Astrocyte (in vitro differentiated cells and primary cell): ENCODE measurements at regions not wholly inside any gene's neighbourhood (a gene's known extent, or its start where the extent isn't known, plus 50 kb on each side); places are given as distances from the start of the nearest gene placed in this dataset.
"Not testable (repeated sequence)": the region's sequence is repeated elsewhere in the genome, so short reads cannot be mapped to it uniquely, and the experiment has no call there.

Source experiments
- DNase-seq: peaks from one replicate; pipeline ENCODE4 v3.0.0-alpha.2; 2010; ENCODE audit warnings: low read depth
- FAIRE-seq: peaks from 2 replicates; lab custom pipeline; 2011; peaks lifted over from hg19 to GRCh38; lab: Jason Lieb, UNC
- H2AFZ ChIP-seq: 2 replicates; pipeline ENCODE4 v1.6.0; 2012; ENCODE audit warnings: low read depth, low read length, inconsistent platforms
- H3K27ac ChIP-seq: 2 replicates; pipeline ENCODE4 v1.5.1; 2011; ENCODE audit warnings: low read depth, low read length, inconsistent platforms
- H3K27me3 ChIP-seq: 2 replicates; pipeline ENCODE4 v1.6.0; 2011; ENCODE audit warnings: low read length, inconsistent platforms; ENCODE audit not compliant: insufficient read depth
- H3K36me3 ChIP-seq: 2 replicates; pipeline ENCODE4 v1.5.1; 2011; ENCODE audit warnings: low read length, inconsistent platforms; ENCODE audit not compliant: insufficient read depth
- H3K4me1 ChIP-seq: 2 replicates; pipeline ENCODE4 v1.5.1; 2011; ENCODE audit warnings: low read length, inconsistent platforms; ENCODE audit not compliant: insufficient read depth
- H3K4me2 ChIP-seq: 2 replicates; pipeline ENCODE4 v1.6.0; 2012; ENCODE audit warnings: low read length, inconsistent platforms
- H3K4me3 ChIP-seq: 2 replicates; pipeline ENCODE4 v1.5.1; 2011; ENCODE audit warnings: low read depth, mild to moderate bottlenecking, low read length, inconsistent platforms; ENCODE audit not compliant: insufficient read depth
- H3K79me2 ChIP-seq: 2 replicates; pipeline ENCODE4 v1.6.0; 2012; ENCODE audit warnings: mild to moderate bottlenecking, low read length, inconsistent platforms; ENCODE audit not compliant: insufficient read depth
- H3K9ac ChIP-seq: 2 replicates; pipeline ENCODE4 v1.6.0; 2012; ENCODE audit warnings: mild to moderate bottlenecking, low read length, inconsistent platforms
- H3K9me3 ChIP-seq: 2 replicates; pipeline ENCODE4 v1.5.1; 2012; ENCODE audit warnings: low read depth, mild to moderate bottlenecking, low read length, inconsistent platforms; ENCODE audit not compliant: insufficient read depth
- H4K20me1 ChIP-seq: 2 replicates; pipeline ENCODE4 v1.6.0; 2012; ENCODE audit warnings: low read length, inconsistent platforms; ENCODE audit not compliant: insufficient read depth
- H3K27ac Mint-ChIP-seq: one replicate; pipeline ENCODE4 v1.8.0; 2021; ENCODE audit warnings: mild to moderate bottlenecking, mixed read lengths; ENCODE audit not compliant: unreplicated experiment
- H3K27me3 Mint-ChIP-seq: one replicate; pipeline ENCODE4 v1.8.0; 2021; ENCODE audit warnings: low read depth, mixed read lengths; ENCODE audit not compliant: unreplicated experiment
- H3K36me3 Mint-ChIP-seq: one replicate; pipeline ENCODE4 v1.8.0; 2021; ENCODE audit warnings: low read depth, mixed read lengths; ENCODE audit not compliant: unreplicated experiment
- H3K4me1 Mint-ChIP-seq: one replicate; pipeline ENCODE4 v1.8.0; 2021; ENCODE audit warnings: low read depth, mixed read lengths; ENCODE audit not compliant: unreplicated experiment
- H3K4me3 Mint-ChIP-seq: one replicate; pipeline ENCODE4 v1.8.0; 2021; ENCODE audit warnings: mild to moderate bottlenecking, moderate library complexity, mixed read lengths; ENCODE audit not compliant: unreplicated experiment
- H3K9me3 Mint-ChIP-seq: one replicate; pipeline ENCODE4 v1.8.0; 2021; ENCODE audit warnings: mild to moderate bottlenecking, mixed read lengths; ENCODE audit not compliant: unreplicated experiment
- EZH2 ChIP-seq: IDR thresholded peaks from 2 replicates; pipeline ENCODE4 v1.6.1; 2012; ENCODE audit warnings: mild to moderate bottlenecking, low read length, inconsistent platforms; ENCODE audit not compliant: insufficient read depth
- TF ChIP-seq, protein P1 (sequence below): IDR thresholded peaks from 2 replicates; pipeline ENCODE4 v1.5.1; 2011; ENCODE audit warnings: low read depth, mild to moderate bottlenecking, inconsistent platforms, low read length, moderate library complexity; ENCODE audit not compliant: insufficient read depth

GRCh38 chr15:96657096-96657495 is 326.6 kb downstream of the NR2F2 start:
- Histone ChIP-seq H3K4me2 (no peak overlapping the region), H3K4me3 (no peak overlapping the region), H3K4me1 (no peaks in the 10 kb centered on the region), H3K36me3 (no peaks in the 10 kb centered on the region), H3K27ac (no peak overlapping the region), H4K20me1 (no peaks in the 10 kb centered on the region), H3K9me3 (no peaks in the 10 kb centered on the region), H3K9ac (no peak overlapping the region), H3K27me3 (no peaks in the 10 kb centered on the region), H3K79me2 (no peaks in the 10 kb centered on the region), H2AFZ (no peak overlapping the region)
- FAIRE-seq (no peak), DNase-seq (no peak)
- Mint-ChIP-seq H3K27ac (no peak overlapping the region), H3K4me3 (no peak overlapping the region), H3K4me1 (no peaks in the 10 kb centered on the region), H3K9me3 (no peaks in the 10 kb centered on the region), H3K27me3 (no peaks in the 10 kb centered on the region), H3K36me3 (no peaks in the 10 kb centered on the region)
- no peak for TF ChIP-seq EZH2
- TF ChIP-seq, protein P1, sequence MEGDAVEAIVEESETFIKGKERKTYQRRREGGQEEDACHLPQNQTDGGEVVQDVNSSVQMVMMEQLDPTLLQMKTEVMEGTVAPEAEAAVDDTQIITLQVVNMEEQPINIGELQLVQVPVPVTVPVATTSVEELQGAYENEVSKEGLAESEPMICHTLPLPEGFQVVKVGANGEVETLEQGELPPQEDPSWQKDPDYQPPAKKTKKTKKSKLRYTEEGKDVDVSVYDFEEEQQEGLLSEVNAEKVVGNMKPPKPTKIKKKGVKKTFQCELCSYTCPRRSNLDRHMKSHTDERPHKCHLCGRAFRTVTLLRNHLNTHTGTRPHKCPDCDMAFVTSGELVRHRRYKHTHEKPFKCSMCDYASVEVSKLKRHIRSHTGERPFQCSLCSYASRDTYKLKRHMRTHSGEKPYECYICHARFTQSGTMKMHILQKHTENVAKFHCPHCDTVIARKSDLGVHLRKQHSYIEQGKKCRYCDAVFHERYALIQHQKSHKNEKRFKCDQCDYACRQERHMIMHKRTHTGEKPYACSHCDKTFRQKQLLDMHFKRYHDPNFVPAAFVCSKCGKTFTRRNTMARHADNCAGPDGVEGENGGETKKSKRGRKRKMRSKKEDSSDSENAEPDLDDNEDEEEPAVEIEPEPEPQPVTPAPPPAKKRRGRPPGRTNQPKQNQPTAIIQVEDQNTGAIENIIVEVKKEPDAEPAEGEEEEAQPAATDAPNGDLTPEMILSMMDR = no peak

DNA sequence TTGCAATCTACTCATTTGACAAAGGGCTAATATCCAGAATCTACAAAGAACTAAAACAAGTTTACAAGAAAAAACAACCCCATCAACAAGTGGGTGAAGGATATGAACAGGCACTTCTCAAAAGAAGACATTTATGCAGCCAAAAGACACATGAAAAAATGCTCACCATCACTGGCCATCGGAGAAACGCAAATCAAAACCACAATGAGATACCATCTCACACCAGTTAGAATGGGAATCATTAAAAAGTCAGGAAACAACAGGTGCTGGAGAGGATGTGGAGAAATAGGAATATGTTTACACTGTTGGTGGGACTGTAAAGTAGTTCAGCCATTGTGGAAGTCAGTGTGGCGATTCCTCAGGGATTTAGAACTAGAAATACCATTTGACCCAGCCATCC is 336.5 kb downstream of the NR2F2 start:
- not testable (repeated sequence) for H3K36me3 ChIP-seq, H3K36me3 Mint-ChIP-seq, H3K27ac Mint-ChIP-seq, H3K4me1 ChIP-seq, H3K9me3 ChIP-seq, FAIRE-seq, H3K27ac ChIP-seq, H3K4me3 Mint-ChIP-seq, H3K9me3 Mint-ChIP-seq, H2AFZ ChIP-seq, DNase-seq, H3K4me3 ChIP-seq, H3K4me1 Mint-ChIP-seq, H3K79me2 ChIP-seq, H3K9ac ChIP-seq, H4K20me1 ChIP-seq, H3K4me2 ChIP-seq, H3K27me3 Mint-ChIP-seq, H3K27me3 ChIP-seq

DNA sequence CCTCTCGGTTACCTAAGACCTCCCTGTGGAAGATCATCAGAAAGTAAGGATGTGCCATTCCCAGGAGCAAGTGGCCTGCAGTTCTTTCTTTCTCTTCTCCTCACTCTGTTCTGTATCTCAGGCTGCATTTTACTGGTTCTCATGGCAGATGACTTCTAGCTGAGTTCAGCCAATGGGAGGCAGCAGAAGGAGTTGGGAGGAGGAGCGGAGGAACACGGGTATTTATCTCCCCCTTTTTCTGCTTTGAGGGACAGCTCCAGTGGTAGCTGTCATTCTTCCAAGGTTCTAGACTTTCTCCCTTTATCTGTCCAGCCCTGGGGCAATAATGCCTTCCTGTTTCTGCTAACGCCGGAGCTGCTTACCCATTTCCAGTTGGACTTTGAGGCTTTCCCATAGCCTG is 339.9 kb downstream of the NR2F2 start:
- DNase-seq = no peak
- no peak overlapping the region for H3K4me3 Mint-ChIP-seq
- no peaks in the 10 kb centered on the region for H3K4me1 Mint-ChIP-seq
- Histone ChIP-seq H3K79me2 (no peaks in the 10 kb centered on the region), H3K4me2 (no peak overlapping the region), H3K9me3 (no peaks in the 10 kb centered on the region), H3K9ac (no peak overlapping the region), H3K36me3 (no peaks in the 10 kb centered on the region), H3K27ac (no peak overlapping the region), H3K27me3 (no peaks in the 10 kb centered on the region), H3K4me3 (no peak overlapping the region), H3K4me1 (no peaks in the 10 kb centered on the region), H2AFZ (no peak overlapping the region), H4K20me1 (no peaks in the 10 kb centered on the region)
- no peaks in the 10 kb centered on the region for H3K36me3 Mint-ChIP-seq
- TF ChIP-seq, protein P1 = no peak
- TF ChIP-seq EZH2 = no peak
- no peaks in the 10 kb centered on the region for H3K27me3 Mint-ChIP-seq
- H3K9me3 Mint-ChIP-seq = peaks cover 2% of the 10 kb centered on the region
- H3K27ac Mint-ChIP-seq = no peak overlapping the region
- no peak for FAIRE-seq
